ENCODE measurements at regions not wholly inside any gene's neighbourhood (a gene's known extent, or its start where the extent isn't known, plus 50 kb on each side); places are given as distances from the start of the nearest gene placed in this dataset.
"Not testable (repeated sequence)": the region's sequence is repeated elsewhere in the genome, so short reads cannot be mapped to it uniquely, and the experiment has no call there.

DNA sequence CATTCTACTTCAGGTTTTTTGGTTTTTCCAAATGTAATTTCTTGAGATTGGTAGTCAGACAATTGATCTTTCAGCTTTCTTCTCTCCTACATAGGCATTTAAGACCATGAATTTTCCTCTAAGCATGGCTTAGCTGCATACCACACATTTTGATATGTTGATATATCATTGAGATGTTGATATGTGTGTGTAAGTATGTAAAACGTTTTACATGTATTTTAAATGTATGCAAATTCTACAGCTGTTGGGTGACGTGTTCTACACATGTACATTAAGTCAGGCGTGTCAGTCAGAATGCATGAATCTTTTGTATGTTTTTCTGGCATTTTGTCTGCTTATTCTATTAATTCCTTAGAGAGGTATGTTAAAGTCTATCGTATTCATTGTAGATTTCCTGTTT lies 228.2 kb downstream of the CDH26 start:
- DNase-seq (ENCODE audit: low read depth), result no peak
- TF ChIP-seq CTCF (conservative IDR thresholded peaks at IDR 0.05; ENCODE audit: low read depth, low read length), result no peak

GRCh38 chr20:60187683-60188082 lies 229.5 kb downstream of the CDH26 start:
- TF ChIP-seq CTCF (conservative IDR thresholded peaks at IDR 0.05; ENCODE audit: low read depth, low read length), result no peak
- DNase-seq (ENCODE audit: low read depth), result no peak
- H3K4me3 ChIP-seq (ENCODE audit: low read depth, low read length), result no peak overlapping the region

More for the DNA sequence above, 228.2 kb downstream of the CDH26 start:
- H3K4me3 ChIP-seq (ENCODE audit: low read depth, low read length), result no peak overlapping the region

- TF ChIP-seq CTCF (conservative IDR thresholded peaks at IDR 0.05; ENCODE audit: low read depth, low read length), result no peak
- no peak overlapping the region for H3K4me3 ChIP-seq (ENCODE audit: low read depth, low read length)
- no peak for DNase-seq (ENCODE audit: low read depth)
These were observed 232.8 kb downstream of the CDH26 start for GRCh38 chr20:60191014-60191413.

DNA sequence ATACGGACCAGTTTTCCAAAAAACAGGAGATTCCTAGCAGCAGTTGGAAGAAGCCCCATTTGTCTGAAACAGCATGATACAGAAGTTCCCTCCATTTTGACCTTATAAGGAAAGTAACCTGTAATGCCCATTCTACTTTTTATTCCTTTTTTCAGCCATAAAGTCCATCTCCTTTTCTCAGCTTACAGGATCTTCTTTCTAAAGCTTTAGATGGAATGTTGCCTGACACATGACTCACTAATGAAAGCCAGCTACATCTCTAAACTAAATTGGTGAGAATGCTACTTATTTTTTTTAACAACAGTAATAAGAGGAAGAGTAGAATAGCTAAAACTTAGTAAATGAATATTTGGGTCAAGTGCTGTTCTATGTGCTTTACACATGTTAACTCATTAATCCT lies 234.1 kb downstream of the CDH26 start:
- no peak for TF ChIP-seq CTCF (conservative IDR thresholded peaks at IDR 0.05; ENCODE audit: low read depth, low read length)
- no peak for DNase-seq (ENCODE audit: low read depth)

GRCh38 chr20:60199132-60199531 lies 240.9 kb downstream of the CDH26 start:
- DNase-seq (ENCODE audit: low read depth), result not testable (repeated sequence)

More for the DNA sequence above, 234.1 kb downstream of the CDH26 start:
- H3K4me3 ChIP-seq (ENCODE audit: low read depth, low read length), result no peak overlapping the region

DNA sequence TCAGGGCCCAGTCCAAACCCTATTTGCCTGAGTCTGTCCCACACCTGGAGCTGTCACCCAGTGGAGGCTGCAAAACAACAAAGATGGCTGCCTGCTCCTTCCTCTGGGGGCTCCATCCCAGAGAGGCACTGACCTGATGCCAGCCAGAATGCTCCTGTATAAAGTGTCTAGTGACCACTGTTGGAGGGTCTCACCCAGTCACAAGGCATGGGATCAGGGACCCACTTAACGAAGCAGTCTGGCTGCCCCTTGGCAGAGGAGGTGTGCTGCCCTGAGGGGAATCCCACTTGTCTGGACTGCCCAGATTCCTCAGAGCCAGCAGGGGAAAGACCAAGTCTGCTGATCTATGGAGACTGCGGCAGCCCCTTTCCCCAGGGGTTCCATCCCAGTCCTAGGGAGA lies 241.6 kb downstream of the CDH26 start:
- no peak for DNase-seq (ENCODE audit: low read depth)
- no peak for TF ChIP-seq CTCF (conservative IDR thresholded peaks at IDR 0.05; ENCODE audit: low read depth, low read length)
- H3K4me3 ChIP-seq (ENCODE audit: low read depth, low read length), result no peak overlapping the region

More at GRCh38 chr20:60199132-60199531, 240.9 kb downstream of the CDH26 start:
- not testable (repeated sequence) for H3K4me3 ChIP-seq (ENCODE audit: low read depth, low read length)

GRCh38 chr20:60200305-60200918 lies 242.2 kb downstream of the CDH26 start:
- no peak for DNase-seq (ENCODE audit: low read depth)
- H3K4me3 ChIP-seq (ENCODE audit: low read depth, low read length), result no peak overlapping the region
- no peak for TF ChIP-seq CTCF (conservative IDR thresholded peaks at IDR 0.05; ENCODE audit: low read depth, low read length)

Measured in choroid plexus epithelial cell (primary cell).